ENCODE measurements at regions not wholly inside any gene's neighbourhood (a gene's known extent, or its start where the extent isn't known, plus 50 kb on each side); places are given as distances from the start of the nearest gene placed in this dataset.

GRCh38 chr1:34296059-34296458 lies 119.4 kb downstream of the C1orf94 start:
- BruUV-seq (replicated peaks) = no TSS peak
- intact Hi-C loops (cut with micrococcal nuclease) = no loop called here
- Histone ChIP-seq H2AFZ (ENCODE audit: low read depth, low read length, poor library complexity, severe bottlenecking) (no peak overlapping the region), H3K9ac (ENCODE audit: low read length) (no peak overlapping the region), H3K36me3 (ENCODE audit: control insufficient read depth in 1 of 2, insufficient read depth in 2 of 2, low read length in 2 of 2) (no peaks in the 10 kb centered on the region), H3K4me2 (ENCODE audit: low read length) (no peak overlapping the region), H3K27ac (ENCODE audit: low read depth, low read length) (no peak overlapping the region), H3K9me2 (ENCODE audit: insufficient read depth) (no peaks in the 10 kb centered on the region), H3K9me3 (ENCODE audit: control insufficient read depth in 1 of 2, insufficient read depth in 1 of 2, low read depth in 1 of 2, low read length in 2 of 2) (no peaks in the 10 kb centered on the region), H4K20me1 (ENCODE audit: insufficient read depth) (no peaks in the 10 kb centered on the region), H3K79me2 (ENCODE audit: insufficient read depth, low read length) (no peaks in the 10 kb centered on the region), H3K4me3 (replicated peaks in 1 of 2; ENCODE audit: low read depth in 1 of 2, low read length in 2 of 2) (no peak overlapping the region), H3K4me1 (ENCODE audit: control insufficient read depth in 1 of 2, insufficient read depth in 2 of 2, low read length in 2 of 2) (no peaks in the 10 kb centered on the region), H3K27me3 (ENCODE audit: insufficient read depth, low read length) (0 out of 2 replicates have a peak, but pooled peaks cover 4% of the 10 kb centered on the region)
- ATAC-seq (no peak), DNase-seq (ENCODE audit: low read depth, low spot score) (no peak)
- ChIA-PET CTCF (no interaction called here), RAD21 (ENCODE audit: low non-redundant PET in 1 of 2, low total read pairs in 2 of 2, uncharacterized antibody in 2 of 2, unreplicated experiment in 2 of 2) (no interaction called here), POLR2A (no interaction called here)
- TF ChIP-seq REST (IDR thresholded peaks at IDR 0.05; ENCODE audit: low read depth) = no peak
- no peak for TF ChIP-seq SRF (IDR thresholded peaks at IDR 0.05; ENCODE audit: low read depth)
- no peak for TF ChIP-seq POLR2AphosphoS5 (IDR thresholded peaks at IDR 0.05; ENCODE audit: low read depth, low read length)
- TF ChIP-seq ATF3 (IDR thresholded peaks at IDR 0.05) = no peak
- TF ChIP-seq CBX3 (IDR thresholded peaks at IDR 0.05; ENCODE audit: low read depth) = no peak
- no peak for TF ChIP-seq POLR2A (IDR thresholded peaks at IDR 0.05; ENCODE audit: borderline replicate concordance, extremely low read depth, insufficient read depth, insufficient read length)
- TF ChIP-seq ELF1 (IDR thresholded peaks at IDR 0.05; ENCODE audit: borderline replicate concordance, low read depth) = no peak
- no peak for TF ChIP-seq RAD21 (IDR thresholded peaks at IDR 0.05; ENCODE audit: low read depth)
- TF ChIP-seq TCF7L2 (IDR thresholded peaks at IDR 0.05; ENCODE audit: borderline replicate concordance, extremely low read depth, insufficient read depth, insufficient read length) = no peak
- TF ChIP-seq CTCF (IDR thresholded peaks at IDR 0.05 in 2 of 3, conservative IDR thresholded peaks at IDR 0.05 in 1 of 3; ENCODE audit: borderline replicate concordance in 1 of 3, insufficient read depth in 1 of 3, low read depth in 2 of 3, low read length in 2 of 3) = no peak

All from HCT116 (cell line).